Caco-2 (cell line): ENCODE measurements at regions not wholly inside any gene's neighbourhood (a gene's known extent, or its start where the extent isn't known, plus 50 kb on each side); places are given as distances from the start of the nearest gene placed in this dataset.

Experiments used
- BruUV-seq: library from RNA; stranded (reverse); fragments of 400-500 nt; replicated peaks from 2 replicates; lab custom pipeline; 2021; lab: Mats Ljungman, UMichigan
- CTCF ChIA-PET: fragments of 300-600 bp; sonication (Branson Sonifier 250); formaldehyde crosslinking; loops from one replicate; lab custom pipeline; 2022; ENCODE audit warnings: antibody characterized with exemption; lab: Charles Lee
- POLR2A ChIA-PET: fragments of 300-600 bp; sonication (Branson Sonifier 250); formaldehyde crosslinking; loops from one replicate; lab custom pipeline; 2022; ENCODE audit warnings: antibody characterized with exemption; lab: Charles Lee
- DNase-seq, 2 experiments: peaks; one replicate each; pipeline versions ENCODE4 v3.0.0 to v3.0.0-alpha.2; 2020 to 2022
- H3K27me3 ChIP-seq: replicated peaks from 2 replicates; pipeline ENCODE4 v1.6.0; 2011; ENCODE audit warnings: low read length; ENCODE audit not compliant: control insufficient read depth, insufficient read depth
- H3K36me3 ChIP-seq: 2 replicates; pipeline ENCODE4 v1.5.1; 2011; ENCODE audit warnings: low read length; ENCODE audit not compliant: control insufficient read depth, insufficient read depth
- H3K4me1 ChIP-seq: fragments of 250-450 bp; sonication (Bioruptor Pico); 2 replicates; pipeline ENCODE4 v1.5.1; 2020; ENCODE audit warnings: mild to moderate bottlenecking
- H3K4me3 ChIP-seq: 2 replicates; pipeline ENCODE4 v1.5.1; 2011; ENCODE audit warnings: low read depth, mild to moderate bottlenecking, control low read depth, low read length
- H3K9me3 ChIP-seq: fragments of 250-450 bp; sonication (Bioruptor Pico); 2 replicates; pipeline ENCODE4 v1.5.1; 2020; ENCODE audit warnings: mild to moderate bottlenecking, moderate library complexity
- H3K27ac Mint-ChIP-seq: one replicate; pipeline ENCODE4 v1.8.0; 2022; ENCODE audit warnings: mixed read lengths; ENCODE audit not compliant: unreplicated experiment
- H3K27me3 Mint-ChIP-seq: one replicate; pipeline ENCODE4 v1.8.0; 2022; ENCODE audit warnings: mixed read lengths; ENCODE audit not compliant: insufficient read depth, unreplicated experiment
- H3K36me3 Mint-ChIP-seq: one replicate; pipeline ENCODE4 v1.8.0; 2022; ENCODE audit warnings: mild to moderate bottlenecking, mixed read lengths; ENCODE audit not compliant: insufficient read depth, unreplicated experiment
- H3K4me1 Mint-ChIP-seq: one replicate; pipeline ENCODE4 v1.8.0; 2022; ENCODE audit warnings: low read depth, mixed read lengths; ENCODE audit not compliant: unreplicated experiment
- H3K4me3 Mint-ChIP-seq: one replicate; pipeline ENCODE4 v1.8.0; 2022; ENCODE audit warnings: mild to moderate bottlenecking, moderate library complexity, mixed read lengths; ENCODE audit not compliant: unreplicated experiment
- H3K9me3 Mint-ChIP-seq: one replicate; pipeline ENCODE4 v1.8.0; 2022; ENCODE audit warnings: mixed read lengths; ENCODE audit not compliant: unreplicated experiment
- CTCF ChIP-seq, 2 experiments: fragments of 200-600 bp in 1 of 2; IDR thresholded peaks; 1 replicate in 1 of 2; 2 replicates in 1 of 2; pipeline versions ENCODE4 v1.5.1 to v1.8.0; 2011 to 2022; ENCODE audit warnings: antibody characterized with exemption in 1 of 2, control low read depth in 1 of 2, inconsistent platforms in 1 of 2, low read depth in 1 of 2, low read length in 1 of 2, mild to moderate bottlenecking in 1 of 2, moderate library complexity in 1 of 2; ENCODE audit not compliant: insufficient read depth in 1 of 2, severe bottlenecking in 1 of 2, unreplicated experiment in 1 of 2
- intact Hi-C: fragments of 100-400 bp; cut with micrococcal nuclease; formaldehyde crosslinking; loops from one replicate; pipeline ENCODE4 v1.10.0; 2022; ENCODE audit not compliant: unreplicated experiment

DNA sequence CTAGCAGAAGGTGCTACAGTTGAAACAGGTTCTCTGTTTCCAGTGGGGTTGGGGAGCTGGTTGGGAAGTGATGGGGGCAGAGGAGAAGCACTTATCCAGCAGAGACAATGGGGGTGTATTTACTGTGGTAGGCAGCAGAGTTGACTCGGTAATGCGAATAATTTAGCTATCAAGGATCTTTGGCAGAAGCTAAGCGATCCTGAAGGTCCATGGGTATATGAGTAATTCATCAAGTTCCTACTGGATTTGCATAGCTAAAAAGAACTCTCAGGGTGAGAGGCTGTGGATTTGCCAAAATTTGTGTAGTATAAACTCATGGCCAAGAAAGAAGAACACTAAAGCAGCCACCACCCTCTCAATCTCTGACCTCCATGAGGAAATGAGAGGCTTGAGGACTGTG lies 61.2 kb upstream of the EGFLAM start:
- BruUV-seq: no TSS peak
- Histone ChIP-seq H3K9me3 (no peaks in the 10 kb centered on the region), H3K36me3 (no peaks in the 10 kb centered on the region), H3K4me3 (no peak overlapping the region), H3K27me3 (no peaks in the 10 kb centered on the region; the same call in 1 of the 2 replicates), H3K4me1 (no peaks in the 10 kb centered on the region)
- Mint-ChIP-seq H3K27ac (no peak overlapping the region), H3K9me3 (peaks cover 10% of the 10 kb centered on the region), H3K36me3 (no peaks in the 10 kb centered on the region), H3K4me1 (no peaks in the 10 kb centered on the region), H3K4me3 (no peak overlapping the region), H3K27me3 (peaks cover 16% of the 10 kb centered on the region)
- no peak for TF ChIP-seq CTCF (IDR thresholded peaks at IDR 0.05; ENCODE audit: insufficient read depth in 1 of 2, low read depth in 1 of 2, low read length in 1 of 2, severe bottlenecking in 1 of 2, unreplicated experiment in 1 of 2)
- intact Hi-C loops: loop anchor here (10.0 kb wide), 3 partner anchors 262 to 352 kb away; partner anchors contain the start of gene GDNF
- DNase-seq: no peak
- ChIA-PET CTCF (no interaction called here), POLR2A (no interaction called here)

GRCh38 chr5:38193015-38193581 lies 65.3 kb upstream of the EGFLAM start:
- no peaks in the 10 kb centered on the region for H3K9me3 ChIP-seq
- H3K36me3 ChIP-seq: no peaks in the 10 kb centered on the region
- ChIA-PET CTCF (interaction anchor here (0.6 to 1.9 kb wide), 4 partner anchors 66 to 799 kb away, joined by 3 to 10 read pairs (median 4); no protein-coding TSS in a partner anchor), POLR2A (no interaction called here)
- Mint-ChIP-seq H3K36me3 (no peaks in the 10 kb centered on the region), H3K4me1 (no peaks in the 10 kb centered on the region), H3K27ac (no peak overlapping the region), H3K4me3 (no peak overlapping the region), H3K9me3 (no peaks in the 10 kb centered on the region), H3K27me3 (peaks cover 10% of the 10 kb centered on the region)
- peak; percentile 64 to 71 for DNase-seq
- intact Hi-C loops: loop anchor here (1.0 to 10.0 kb wide), 5 partner anchors 178 to 780 kb away; partner anchors contain the start of gene GDNF
- no TSS peak for BruUV-seq
- TF ChIP-seq CTCF (IDR thresholded peaks at IDR 0.05; ENCODE audit: insufficient read depth in 1 of 2, low read depth in 1 of 2, low read length in 1 of 2, severe bottlenecking in 1 of 2, unreplicated experiment in 1 of 2): peak; percentile 88 to 93
- no peaks in the 10 kb centered on the region for H3K4me1 ChIP-seq
- no peaks in the 10 kb centered on the region; the same call in 1 of the 2 replicates for H3K27me3 ChIP-seq
- H3K4me3 ChIP-seq: no peak overlapping the region

DNA sequence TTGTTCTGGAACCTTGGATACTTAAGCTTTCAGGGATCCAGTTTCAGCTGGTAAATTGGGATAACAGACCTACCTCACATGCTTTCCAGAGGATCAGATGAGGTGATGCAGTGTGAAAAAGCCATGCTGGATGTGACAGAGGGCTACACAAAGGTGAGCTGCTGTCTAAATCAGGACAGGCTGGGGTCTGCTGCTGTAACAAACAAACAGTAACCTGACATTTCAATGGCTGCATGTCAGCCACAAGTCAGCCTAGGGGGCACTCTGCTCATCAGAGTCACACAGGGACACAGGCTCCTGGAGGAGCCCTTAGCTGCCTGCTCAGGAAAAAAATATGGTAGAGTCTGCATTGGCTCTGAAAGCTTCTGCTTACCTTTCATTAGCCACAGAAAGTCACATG lies 66.7 kb upstream of the EGFLAM start:
- Histone ChIP-seq H3K36me3 (no peaks in the 10 kb centered on the region), H3K27me3 (no peaks in the 10 kb centered on the region; the same call in 1 of the 2 replicates), H3K9me3 (no peaks in the 10 kb centered on the region), H3K4me3 (no peak overlapping the region), H3K4me1 (no peaks in the 10 kb centered on the region)
- no TSS peak for BruUV-seq
- no peak for TF ChIP-seq CTCF (IDR thresholded peaks at IDR 0.05; ENCODE audit: insufficient read depth in 1 of 2, low read depth in 1 of 2, low read length in 1 of 2, severe bottlenecking in 1 of 2, unreplicated experiment in 1 of 2)
- no peaks in the 10 kb centered on the region for H3K9me3 Mint-ChIP-seq
- no peaks in the 10 kb centered on the region for H3K4me1 Mint-ChIP-seq
- H3K27ac Mint-ChIP-seq: no peak overlapping the region
- intact Hi-C loops: loop anchor here (2.0 to 10.0 kb wide), 4 partner anchors 177 to 347 kb away; partner anchors contain the start of gene GDNF
- ChIA-PET POLR2A (interaction anchor here (1.1 kb wide), 1 partner anchor 727 kb away, joined by 4 read pairs; no protein-coding TSS in a partner anchor), CTCF (interaction anchor here (0.6 to 1.9 kb wide), 2 partner anchors 373 to 779 kb away, joined by 6 to 10 read pairs; no protein-coding TSS in a partner anchor)
- no peak for DNase-seq
- H3K27me3 Mint-ChIP-seq: peaks cover 11% of the 10 kb centered on the region
- no peak overlapping the region for H3K4me3 Mint-ChIP-seq
- H3K36me3 Mint-ChIP-seq: no peaks in the 10 kb centered on the region
